ENCODE measurements at regions not wholly inside any gene's neighbourhood (a gene's known extent, or its start where the extent isn't known, plus 50 kb on each side); places are given as distances from the start of the nearest gene placed in this dataset.

DNA sequence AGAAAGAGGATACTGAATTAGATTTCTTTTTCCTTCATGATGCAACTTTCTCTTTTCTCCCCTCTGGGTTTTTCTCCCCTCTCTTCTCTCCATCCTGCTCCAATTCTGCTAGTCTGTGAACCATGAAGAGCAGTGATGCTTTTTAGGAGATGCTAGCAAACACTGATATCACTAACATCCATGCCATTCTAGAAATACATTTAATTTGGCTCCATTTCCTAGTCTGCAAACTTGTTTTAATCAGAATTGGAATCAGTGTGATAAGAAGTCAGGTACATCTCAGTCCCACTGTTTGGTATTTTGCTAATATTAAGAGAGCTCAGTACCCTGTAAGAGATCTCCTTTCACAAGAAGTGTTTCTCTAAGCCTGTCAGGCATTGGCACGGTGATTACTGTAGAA, 437.1 kb downstream of the RWDD3 start:
- Mint-ChIP-seq H3K27me3 (ENCODE audit: low read depth) (no peaks in the 10 kb centered on the region), H3K27ac (no peak overlapping the region), H3K9me3 (peaks cover 21% of the 10 kb centered on the region), H3K4me1 (ENCODE audit: low read depth) (no peaks in the 10 kb centered on the region), H3K4me3 (no peak overlapping the region), H3K36me3 (ENCODE audit: low read depth) (no peaks in the 10 kb centered on the region)
- DNase-seq (ENCODE audit: low spot score), result no peak

DNA sequence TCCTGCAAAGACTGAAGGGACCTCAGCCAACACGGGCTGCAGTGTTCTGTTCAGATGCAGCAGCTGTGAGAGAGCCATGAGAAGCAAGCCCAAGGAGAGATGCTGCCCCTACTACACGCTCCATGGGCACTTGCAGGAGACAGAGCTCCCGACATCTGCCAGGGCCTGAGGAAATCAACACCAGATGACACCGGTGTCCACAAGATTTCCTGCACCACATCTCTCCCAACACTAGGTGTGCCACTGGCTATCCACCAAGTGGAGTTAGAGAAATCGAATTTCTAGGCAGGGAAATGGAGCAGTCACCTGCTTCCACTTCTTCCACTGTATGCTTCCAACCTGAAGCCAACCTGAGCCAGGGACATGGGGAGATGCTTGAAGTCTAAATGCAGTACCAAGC, 445.3 kb downstream of the RWDD3 start:
- Mint-ChIP-seq H3K27me3 (ENCODE audit: low read depth) (no peaks in the 10 kb centered on the region), H3K9me3 (peaks cover 9% of the 10 kb centered on the region), H3K4me1 (ENCODE audit: low read depth) (no peaks in the 10 kb centered on the region), H3K36me3 (ENCODE audit: low read depth) (no peaks in the 10 kb centered on the region), H3K4me3 (no peak overlapping the region), H3K27ac (no peak overlapping the region)
- no peak for DNase-seq (ENCODE audit: low spot score)

DNA sequence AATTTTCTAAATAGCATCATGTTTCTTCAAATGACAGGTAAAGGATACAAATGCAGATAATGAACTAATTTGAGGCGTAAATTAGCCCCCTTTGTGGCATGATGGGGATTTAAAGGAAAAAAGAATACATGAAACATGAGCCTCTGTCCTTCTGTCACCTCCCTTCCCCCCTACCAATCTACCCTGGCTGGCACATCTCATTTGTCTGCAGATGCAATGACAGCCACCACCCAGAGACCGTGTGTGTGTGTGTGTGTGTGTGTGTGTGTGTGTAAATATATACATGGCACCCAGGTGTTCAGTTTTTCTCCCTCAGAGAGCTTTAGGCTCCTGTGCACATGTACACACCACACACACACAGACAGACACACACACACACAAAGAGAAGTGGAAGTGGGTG, 451.1 kb downstream of the RWDD3 start:
- Mint-ChIP-seq H3K27ac (no peak overlapping the region), H3K9me3 (peaks cover 7% of the 10 kb centered on the region), H3K4me3 (no peak overlapping the region), H3K36me3 (ENCODE audit: low read depth) (no peaks in the 10 kb centered on the region), H3K4me1 (ENCODE audit: low read depth) (no peaks in the 10 kb centered on the region), H3K27me3 (ENCODE audit: low read depth) (no peaks in the 10 kb centered on the region)
- no peak for DNase-seq (ENCODE audit: low spot score)

DNA sequence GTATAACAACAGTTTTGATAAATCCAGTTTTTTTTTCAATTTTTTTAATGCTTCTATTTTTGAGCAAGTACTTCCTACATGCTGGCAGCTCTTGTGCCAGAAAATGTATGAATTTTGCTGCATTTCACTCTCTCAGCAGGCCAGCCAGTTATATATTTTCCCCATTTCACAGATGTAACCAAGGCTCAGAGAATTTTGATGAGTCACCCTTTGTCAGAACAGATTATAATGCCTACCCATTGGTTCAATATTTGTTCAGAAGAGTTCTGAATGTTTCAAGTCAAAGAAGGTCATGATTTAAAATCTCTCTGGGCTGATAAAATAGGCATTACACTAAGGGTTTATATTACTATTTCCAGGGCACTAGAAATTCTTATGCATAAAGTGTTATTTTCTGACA, 452.2 kb downstream of the RWDD3 start:
- Mint-ChIP-seq H3K4me1 (ENCODE audit: low read depth) (no peaks in the 10 kb centered on the region), H3K27ac (no peak overlapping the region), H3K36me3 (ENCODE audit: low read depth) (no peaks in the 10 kb centered on the region), H3K9me3 (peaks cover 12% of the 10 kb centered on the region), H3K4me3 (no peak overlapping the region), H3K27me3 (ENCODE audit: low read depth) (no peaks in the 10 kb centered on the region)
- DNase-seq (ENCODE audit: low spot score), result no peak

DNA sequence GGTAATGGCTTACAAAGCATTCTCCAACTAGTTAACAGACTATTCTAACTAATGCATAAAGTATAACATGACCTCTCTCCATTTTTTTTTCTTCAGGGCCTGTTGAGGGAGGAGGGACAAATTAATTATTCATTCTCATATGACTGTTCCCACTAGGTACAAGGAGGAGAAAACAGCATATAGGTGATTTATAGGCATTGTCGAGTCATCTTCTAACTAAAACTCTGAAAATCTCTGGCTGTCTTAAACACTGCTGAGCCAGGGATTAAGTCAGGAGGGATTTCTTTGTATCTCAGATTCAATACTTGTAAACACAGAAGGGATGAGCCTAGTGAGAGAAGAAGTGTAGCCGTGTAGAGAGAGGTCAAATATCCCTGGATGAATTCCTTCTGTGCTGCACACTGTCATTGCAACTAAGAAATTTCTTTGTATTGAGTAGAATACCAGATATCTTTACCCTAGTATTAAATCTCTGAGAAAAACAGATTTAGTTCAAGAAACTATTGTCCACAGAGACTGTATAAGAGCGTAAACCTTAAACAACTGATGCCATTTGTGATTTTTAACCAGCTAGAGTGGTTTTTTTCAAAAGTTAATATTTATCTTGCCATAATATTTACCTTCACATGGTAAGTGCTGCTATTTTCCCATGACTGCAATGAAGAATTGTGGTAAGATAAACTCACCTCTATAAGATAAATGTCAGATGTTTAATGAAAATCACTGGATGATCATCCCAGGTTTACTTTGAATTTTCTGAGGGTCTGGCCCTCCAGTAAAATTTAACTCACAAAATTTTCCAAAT, 465.3 kb downstream of the RWDD3 start:
- Mint-ChIP-seq H3K36me3 (ENCODE audit: low read depth) (no peaks in the 10 kb centered on the region), H3K4me1 (ENCODE audit: low read depth) (no peaks in the 10 kb centered on the region), H3K27me3 (ENCODE audit: low read depth) (no peaks in the 10 kb centered on the region), H3K4me3 (no peak overlapping the region), H3K27ac (no peak overlapping the region), H3K9me3 (peaks cover 38% of the 10 kb centered on the region)
- no peak for DNase-seq (ENCODE audit: low spot score)

DNA sequence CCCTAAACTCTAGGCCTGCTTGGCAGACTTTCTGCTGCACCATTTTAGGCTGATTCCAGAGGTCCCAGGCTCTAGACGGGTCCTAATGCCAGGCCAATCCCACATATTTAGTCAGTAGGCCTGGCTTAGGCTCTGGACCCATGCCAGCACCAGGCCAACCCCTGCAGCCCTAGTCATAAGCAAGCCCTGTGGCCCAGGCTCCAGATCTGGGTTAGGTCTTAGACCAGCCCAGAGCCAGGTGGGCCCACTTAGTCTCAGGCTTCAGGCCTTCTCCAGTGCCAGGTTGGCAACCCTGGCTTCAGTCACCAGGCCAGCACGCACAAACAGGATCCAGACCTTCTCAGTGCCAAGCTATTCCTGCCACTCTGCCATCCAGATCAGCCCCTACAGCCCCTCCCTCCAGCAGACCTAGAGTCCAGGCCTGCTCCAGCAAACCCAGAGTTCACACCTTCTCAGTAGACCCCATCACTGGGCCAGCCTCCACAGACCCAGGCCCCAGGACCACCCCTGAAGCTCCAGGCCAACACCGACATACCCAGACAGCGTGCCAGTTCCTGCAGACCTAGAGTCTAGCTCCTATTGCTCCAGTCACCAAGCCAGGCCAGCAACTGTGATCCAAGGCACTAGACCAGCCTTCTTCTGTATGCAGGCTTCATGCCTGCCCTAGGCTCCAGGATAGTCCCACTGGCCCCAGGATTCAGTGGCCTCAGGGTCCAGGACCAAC, 467.6 kb downstream of the RWDD3 start:
- Mint-ChIP-seq H3K4me1 (ENCODE audit: low read depth) (no peaks in the 10 kb centered on the region), H3K27ac (no peak overlapping the region), H3K9me3 (peaks cover 38% of the 10 kb centered on the region), H3K4me3 (no peak overlapping the region), H3K36me3 (ENCODE audit: low read depth) (no peaks in the 10 kb centered on the region), H3K27me3 (ENCODE audit: low read depth) (no peaks in the 10 kb centered on the region)
- DNase-seq (ENCODE audit: low spot score), result no peak

DNA sequence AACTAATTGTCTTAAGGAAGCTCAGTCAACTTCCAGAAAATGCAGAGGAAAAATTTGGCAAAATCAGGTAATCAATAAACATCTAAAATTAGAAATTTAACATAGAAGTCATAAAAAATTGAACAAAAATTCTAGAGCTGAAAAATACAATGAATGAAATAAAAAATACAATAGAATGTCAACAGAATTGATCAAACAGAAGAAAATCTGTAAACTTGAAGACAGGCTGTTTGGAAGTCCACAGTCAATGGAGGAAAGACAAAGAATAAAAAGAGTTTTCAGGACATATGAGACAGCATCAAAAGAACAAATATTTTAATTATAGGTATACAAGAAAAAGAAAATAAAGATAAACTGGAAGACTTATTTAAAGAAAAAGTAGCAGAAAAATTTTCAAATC, 469.0 kb downstream of the RWDD3 start:
- no peaks in the 10 kb centered on the region for H3K27me3 Mint-ChIP-seq (ENCODE audit: low read depth)
- H3K36me3 Mint-ChIP-seq (ENCODE audit: low read depth), result no peaks in the 10 kb centered on the region
- no peak overlapping the region for H3K4me3 Mint-ChIP-seq
- peaks cover 45% of the 10 kb centered on the region for H3K9me3 Mint-ChIP-seq
- no peak for DNase-seq (ENCODE audit: low spot score)
- H3K27ac Mint-ChIP-seq, result no peak overlapping the region
- H3K4me1 Mint-ChIP-seq (ENCODE audit: low read depth), result no peaks in the 10 kb centered on the region

DNA sequence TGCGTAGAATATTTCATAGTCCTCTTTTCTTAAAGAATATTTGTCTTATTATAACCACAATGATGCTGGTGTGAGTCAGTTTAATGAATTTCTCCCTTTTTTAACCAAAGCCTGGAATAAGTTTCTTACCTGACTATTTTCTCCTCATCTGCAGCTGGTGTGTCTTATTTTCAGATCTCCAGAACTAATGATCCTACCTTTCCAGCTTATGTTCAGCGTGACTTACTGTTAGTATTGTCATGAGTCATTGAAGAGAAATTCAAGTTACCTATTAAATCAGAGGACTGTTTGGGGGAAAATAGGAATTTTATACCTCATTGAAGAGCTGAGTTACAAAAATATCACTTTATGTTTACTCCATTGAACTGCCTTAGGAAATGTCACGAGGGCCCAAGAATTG, 482.1 kb downstream of the RWDD3 start:
- DNase-seq (ENCODE audit: low spot score), result no peak
- no peaks in the 10 kb centered on the region for H3K4me1 Mint-ChIP-seq (ENCODE audit: low read depth)
- no peaks in the 10 kb centered on the region for H3K36me3 Mint-ChIP-seq (ENCODE audit: low read depth)
- H3K27me3 Mint-ChIP-seq (ENCODE audit: low read depth), result no peaks in the 10 kb centered on the region
- peaks cover 4% of the 10 kb centered on the region for H3K9me3 Mint-ChIP-seq
- H3K4me3 Mint-ChIP-seq, result no peak overlapping the region
- no peak overlapping the region for H3K27ac Mint-ChIP-seq

DNA sequence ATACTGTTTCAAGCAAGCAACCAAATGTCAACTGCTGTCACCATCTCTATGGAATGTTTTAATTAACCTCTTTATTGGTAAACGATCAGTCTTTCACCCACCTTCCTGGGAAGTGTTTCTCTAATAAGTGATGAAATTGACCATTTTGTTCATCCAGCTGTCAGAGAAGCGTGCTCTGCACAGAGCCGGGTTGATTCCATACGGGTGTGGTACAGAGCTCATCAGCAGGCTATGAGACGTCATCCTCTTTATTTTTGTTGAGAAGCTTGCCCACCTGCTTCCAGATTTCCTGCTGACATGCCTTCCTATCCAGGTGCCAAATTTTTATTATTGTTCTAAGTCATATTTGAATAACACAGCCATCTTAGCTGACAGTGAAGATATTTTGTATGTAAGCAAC, 482.5 kb downstream of the RWDD3 start:
- H3K9me3 Mint-ChIP-seq, result peaks cover 4% of the 10 kb centered on the region
- DNase-seq (ENCODE audit: low spot score), result no peak
- no peaks in the 10 kb centered on the region for H3K4me1 Mint-ChIP-seq (ENCODE audit: low read depth)
- no peak overlapping the region for H3K27ac Mint-ChIP-seq
- no peaks in the 10 kb centered on the region for H3K36me3 Mint-ChIP-seq (ENCODE audit: low read depth)
- H3K27me3 Mint-ChIP-seq (ENCODE audit: low read depth), result no peaks in the 10 kb centered on the region
- H3K4me3 Mint-ChIP-seq, result no peak overlapping the region

DNA sequence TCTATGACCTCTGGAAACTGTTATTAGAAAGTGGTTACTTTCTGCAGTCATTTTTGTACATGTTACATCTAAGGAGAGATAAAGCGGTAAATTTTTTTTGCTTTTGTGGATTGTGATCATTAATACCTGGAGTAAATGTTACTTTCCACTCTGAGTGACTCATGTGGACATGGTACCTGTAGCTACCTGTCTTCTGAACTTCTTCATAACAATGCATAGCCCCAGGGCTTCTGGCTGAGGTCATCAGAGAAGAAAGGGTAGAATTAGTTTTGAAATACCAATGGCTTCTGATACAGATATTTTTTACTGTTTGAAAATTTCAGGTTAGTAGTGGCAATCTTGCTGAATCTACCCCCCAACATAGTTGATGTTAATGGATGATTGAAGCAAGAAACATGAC, 489.3 kb downstream of the RWDD3 start:
- Mint-ChIP-seq H3K27me3 (ENCODE audit: low read depth) (no peaks in the 10 kb centered on the region), H3K27ac (no peak overlapping the region), H3K4me3 (no peak overlapping the region), H3K36me3 (ENCODE audit: low read depth) (no peaks in the 10 kb centered on the region), H3K9me3 (peaks cover 13% of the 10 kb centered on the region), H3K4me1 (ENCODE audit: low read depth) (no peaks in the 10 kb centered on the region)
- no peak for DNase-seq (ENCODE audit: low spot score)

DNA sequence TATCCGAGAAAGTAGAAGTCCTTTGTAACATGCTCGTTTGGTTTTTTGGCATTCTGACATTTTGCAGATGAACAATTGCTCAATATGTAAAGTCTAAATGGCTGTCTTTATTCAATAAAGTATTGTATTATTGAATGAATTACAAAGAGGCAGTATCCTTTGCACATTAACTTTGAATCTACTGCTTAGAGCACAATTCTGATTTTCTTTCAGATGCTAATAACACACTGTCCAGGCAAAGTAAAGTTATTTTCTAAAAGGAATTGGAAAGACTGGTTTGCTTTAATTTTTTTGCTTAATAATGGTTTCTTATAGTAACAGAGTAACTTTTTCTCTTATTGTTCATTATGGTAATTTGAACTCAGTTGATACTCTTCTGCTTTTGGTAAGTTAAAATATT, 494.8 kb downstream of the RWDD3 start:
- no peaks in the 10 kb centered on the region for H3K27me3 Mint-ChIP-seq (ENCODE audit: low read depth)
- no peak overlapping the region for H3K4me3 Mint-ChIP-seq
- H3K4me1 Mint-ChIP-seq (ENCODE audit: low read depth), result no peaks in the 10 kb centered on the region
- no peak overlapping the region for H3K27ac Mint-ChIP-seq
- no peak for DNase-seq (ENCODE audit: low spot score)
- H3K9me3 Mint-ChIP-seq, result peaks cover 20% of the 10 kb centered on the region
- no peaks in the 10 kb centered on the region for H3K36me3 Mint-ChIP-seq (ENCODE audit: low read depth)

DNA sequence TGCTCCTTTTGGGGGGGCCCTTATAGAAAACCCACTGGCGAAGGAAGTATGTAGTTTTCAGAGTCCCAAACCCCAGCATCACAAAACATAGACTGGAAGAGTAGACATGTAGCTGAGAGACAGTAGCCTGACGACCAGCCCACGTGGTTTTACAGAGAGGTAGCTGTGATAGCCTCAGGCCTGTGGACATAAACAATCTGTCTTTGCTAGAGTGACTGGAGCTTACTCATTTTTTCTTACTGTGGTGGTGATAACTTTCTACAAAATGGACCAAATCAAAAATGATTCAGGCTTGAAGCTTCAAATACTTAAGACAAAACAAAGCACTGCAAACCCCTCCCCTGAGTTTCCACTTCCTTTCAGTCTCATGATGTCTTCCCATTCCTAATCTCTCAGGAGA, 497.0 kb downstream of the RWDD3 start:
- Mint-ChIP-seq H3K36me3 (ENCODE audit: low read depth) (no peaks in the 10 kb centered on the region), H3K4me1 (ENCODE audit: low read depth) (no peaks in the 10 kb centered on the region), H3K27ac (no peak overlapping the region), H3K4me3 (no peak overlapping the region), H3K27me3 (ENCODE audit: low read depth) (no peaks in the 10 kb centered on the region), H3K9me3 (peaks cover 27% of the 10 kb centered on the region)
- no peak for DNase-seq (ENCODE audit: low spot score)

DNA sequence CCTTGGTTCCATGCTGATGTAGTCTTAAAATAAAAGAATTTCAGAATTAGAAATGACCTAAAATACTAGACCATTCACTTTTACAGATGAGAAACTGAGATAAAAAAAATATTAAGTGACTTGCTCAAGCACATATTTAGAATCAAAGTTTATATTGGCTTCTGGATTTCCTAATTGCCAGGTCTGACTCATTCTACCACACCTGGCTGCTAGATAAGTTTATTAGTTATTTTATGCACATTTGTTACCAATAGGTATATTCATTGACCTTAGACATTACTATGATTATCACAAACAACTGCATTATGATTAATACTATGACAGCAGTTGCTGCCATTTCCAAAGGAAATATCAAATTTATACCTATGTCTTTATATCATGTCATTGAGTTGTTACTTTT, 497.5 kb downstream of the RWDD3 start:
- Mint-ChIP-seq H3K27ac (no peak overlapping the region), H3K4me3 (no peak overlapping the region)
- DNase-seq (ENCODE audit: low spot score), result no peak

DNA sequence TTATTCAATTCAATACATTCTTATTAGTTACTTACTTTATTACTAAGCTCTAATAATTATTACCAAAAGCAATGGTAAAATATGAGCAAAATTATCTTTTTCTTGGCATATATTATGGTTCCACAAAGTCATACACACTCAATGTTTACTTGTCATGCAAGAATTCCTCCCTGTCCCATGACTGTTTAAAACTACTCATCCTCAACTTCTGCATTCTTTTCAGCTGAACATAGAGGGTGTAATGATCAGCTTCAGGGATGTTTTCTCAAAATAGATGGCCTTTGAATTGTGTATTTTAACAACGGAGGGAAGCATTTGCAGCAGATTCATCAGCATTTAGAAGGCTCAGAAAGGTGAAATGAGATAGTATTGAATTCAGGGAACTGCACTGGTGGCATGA, 499.0 kb downstream of the RWDD3 start:
- no peaks in the 10 kb centered on the region for H3K4me1 Mint-ChIP-seq (ENCODE audit: low read depth)
- peaks cover 27% of the 10 kb centered on the region for H3K9me3 Mint-ChIP-seq
- no peaks in the 10 kb centered on the region for H3K27me3 Mint-ChIP-seq (ENCODE audit: low read depth)
- no peak overlapping the region for H3K4me3 Mint-ChIP-seq
- no peak overlapping the region for H3K27ac Mint-ChIP-seq
- DNase-seq (ENCODE audit: low spot score), result no peak
- no peaks in the 10 kb centered on the region for H3K36me3 Mint-ChIP-seq (ENCODE audit: low read depth)

More for the DNA sequence above, 497.5 kb downstream of the RWDD3 start:
- Mint-ChIP-seq H3K9me3 (peaks cover 27% of the 10 kb centered on the region), H3K36me3 (ENCODE audit: low read depth) (no peaks in the 10 kb centered on the region), H3K27me3 (ENCODE audit: low read depth) (no peaks in the 10 kb centered on the region), H3K4me1 (ENCODE audit: low read depth) (no peaks in the 10 kb centered on the region)
